Activated CD8-positive, alpha-beta memory T cell treated with anti-CD3 and anti-CD28 coated beads, Interleukin-2, amount 50 U/mL, for 24 hours (primary cell): ENCODE measurements at regions not wholly inside any gene's neighbourhood (a gene's known extent, or its start where the extent isn't known, plus 50 kb on each side); places are given as distances from the start of the nearest gene placed in this dataset.

Experiments
- DNase-seq: peaks from one replicate; pipeline ENCODE4 v3.0.0-alpha.2; 2020; ENCODE audit errors: extremely low read depth

- no peak for DNase-seq
Observed at GRCh38 chr3:30553641-30554316, 52.6 kb upstream of the TGFBR2 start.

GRCh38 chr3:30554317-30554690 is 52.1 kb upstream of the TGFBR2 start:
- no peak for DNase-seq

- DNase-seq: no peak
Observed at GRCh38 chr3:30555968-30556367, 50.4 kb upstream of the TGFBR2 start.
